ENCODE measurements at regions not wholly inside any gene's neighbourhood (a gene's known extent, or its start where the extent isn't known, plus 50 kb on each side); places are given as distances from the start of the nearest gene placed in this dataset.

DNA sequence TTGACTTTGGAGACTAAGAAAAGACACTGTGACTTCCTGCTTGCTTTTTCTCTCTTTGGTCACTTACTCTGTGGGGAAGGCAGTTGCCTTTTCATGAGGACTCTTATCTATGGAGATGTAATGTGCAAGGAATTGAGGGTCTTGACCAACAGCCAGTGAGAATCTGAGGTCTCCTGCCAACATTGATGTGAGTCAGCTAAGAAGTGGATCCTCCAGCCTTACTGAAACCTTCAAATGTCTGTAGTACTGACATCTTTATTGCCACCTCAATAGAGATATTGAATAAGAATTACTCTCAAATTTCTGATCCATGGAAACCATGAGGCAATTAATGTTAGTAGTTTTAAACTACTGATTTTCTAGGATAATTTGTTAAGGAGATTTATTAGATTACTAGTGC, 598.4 kb downstream of the ADGRL2 start:
- TF ChIP-seq, protein P1, sequence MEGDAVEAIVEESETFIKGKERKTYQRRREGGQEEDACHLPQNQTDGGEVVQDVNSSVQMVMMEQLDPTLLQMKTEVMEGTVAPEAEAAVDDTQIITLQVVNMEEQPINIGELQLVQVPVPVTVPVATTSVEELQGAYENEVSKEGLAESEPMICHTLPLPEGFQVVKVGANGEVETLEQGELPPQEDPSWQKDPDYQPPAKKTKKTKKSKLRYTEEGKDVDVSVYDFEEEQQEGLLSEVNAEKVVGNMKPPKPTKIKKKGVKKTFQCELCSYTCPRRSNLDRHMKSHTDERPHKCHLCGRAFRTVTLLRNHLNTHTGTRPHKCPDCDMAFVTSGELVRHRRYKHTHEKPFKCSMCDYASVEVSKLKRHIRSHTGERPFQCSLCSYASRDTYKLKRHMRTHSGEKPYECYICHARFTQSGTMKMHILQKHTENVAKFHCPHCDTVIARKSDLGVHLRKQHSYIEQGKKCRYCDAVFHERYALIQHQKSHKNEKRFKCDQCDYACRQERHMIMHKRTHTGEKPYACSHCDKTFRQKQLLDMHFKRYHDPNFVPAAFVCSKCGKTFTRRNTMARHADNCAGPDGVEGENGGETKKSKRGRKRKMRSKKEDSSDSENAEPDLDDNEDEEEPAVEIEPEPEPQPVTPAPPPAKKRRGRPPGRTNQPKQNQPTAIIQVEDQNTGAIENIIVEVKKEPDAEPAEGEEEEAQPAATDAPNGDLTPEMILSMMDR (IDR thresholded peaks at IDR 0.05) = no peak
- no peak for TF ChIP-seq POLR2A (IDR thresholded peaks at IDR 0.05)

Data from right lobe of liver (tissue), 4 donors.